ENCODE measurements at regions not wholly inside any gene's neighbourhood (a gene's known extent, or its start where the extent isn't known, plus 50 kb on each side); places are given as distances from the start of the nearest gene placed in this dataset.

GRCh38 chr5:101067429-101067828, 164.3 kb upstream of the ST8SIA4 start:
- TF ChIP-seq CTCF (IDR thresholded peaks at IDR 0.05; ENCODE audit: borderline replicate concordance, extremely low read depth, low read length, poor library complexity, severe bottlenecking) (no peak), EZH2 (IDR thresholded peaks at IDR 0.05; ENCODE audit: borderline replicate concordance, low read depth, low read length, severe bottlenecking) (no peak)

Data from DND-41 (cell line).